ENCODE measurements at regions not wholly inside any gene's neighbourhood (a gene's known extent, or its start where the extent isn't known, plus 50 kb on each side); places are given as distances from the start of the nearest gene placed in this dataset.

GRCh38 chr4:162442128-162442527 is 278.3 kb upstream of the FSTL5 start:
- TF ChIP-seq CTCF (conservative IDR thresholded peaks at IDR 0.05; ENCODE audit: low read depth, low read length) (no peak), EZH2 (IDR thresholded peaks at IDR 0.05; ENCODE audit: borderline replicate concordance, low read depth, low read length, poor library complexity, severe bottlenecking) (no peak)

Measured in A673 (cell line).